Smooth muscle cell (in vitro differentiated cells): ENCODE measurements at regions not wholly inside any gene's neighbourhood (a gene's known extent, or its start where the extent isn't known, plus 50 kb on each side); places are given as distances from the start of the nearest gene placed in this dataset.

Experiments used
- DNase-seq: peaks from one replicate; lab custom pipeline; 2025; ENCODE audit not compliant: unreplicated experiment; lab: John Stamatoyannopoulos, UW
- H2AFZ ChIP-seq: fragments of 200-600 bp; sonication (generic); 2 replicates; pipeline ENCODE4 v1.6.0; 2016; ENCODE audit warnings: antibody characterized with exemption, low read depth, mild to moderate bottlenecking
- H3F3A ChIP-seq: fragments of 200-600 bp; sonication (generic); 2 replicates; pipeline ENCODE4 v1.6.0; 2017; ENCODE audit warnings: antibody characterized with exemption, low read depth
- H3K27ac ChIP-seq: fragments of 200-600 bp; sonication (generic); 2 replicates; pipeline ENCODE4 v1.5.1; 2016; ENCODE audit warnings: low read depth, mild to moderate bottlenecking
- H3K27me3 ChIP-seq: fragments of 200-600 bp; sonication (generic); 2 replicates; pipeline ENCODE4 v1.6.1; 2016; ENCODE audit warnings: low read depth, mild to moderate bottlenecking
- H3K36me3 ChIP-seq: fragments of 200-600 bp; sonication (generic); 2 replicates; pipeline ENCODE4 v1.5.1; 2016; ENCODE audit warnings: low read depth
- H3K4me1 ChIP-seq: fragments of 200-600 bp; sonication (generic); 2 replicates; pipeline ENCODE4 v1.5.1; 2016; ENCODE audit warnings: low read depth
- H3K4me2 ChIP-seq: fragments of 200-600 bp; sonication (generic); 2 replicates; pipeline ENCODE4 v1.6.0; 2016; ENCODE audit warnings: mild to moderate bottlenecking
- H3K4me3 ChIP-seq: fragments of 200-600 bp; sonication (generic); 2 replicates; pipeline ENCODE4 v1.5.1; 2016; ENCODE audit warnings: mild to moderate bottlenecking
- H3K79me2 ChIP-seq: fragments of 200-600 bp; sonication (generic); 2 replicates; pipeline ENCODE4 v1.6.0; 2016; ENCODE audit warnings: low read depth, mild to moderate bottlenecking
- H3K9ac ChIP-seq: fragments of 200-600 bp; sonication (generic); 2 replicates; pipeline ENCODE4 v1.6.0; 2016; ENCODE audit warnings: low read depth
- H3K9me3 ChIP-seq: fragments of 200-600 bp; sonication (generic); replicated peaks from 2 replicates; pipeline ENCODE4 v1.5.1; 2016; ENCODE audit warnings: low read depth
- H4K20me1 ChIP-seq: fragments of 200-600 bp; sonication (generic); 2 replicates; pipeline ENCODE4 v1.6.0; 2016; ENCODE audit warnings: low read depth
- CTCF ChIP-seq: fragments of 200-600 bp; sonication (generic); IDR thresholded peaks from 2 replicates; pipeline ENCODE4 v1.5.1; 2017; ENCODE audit warnings: borderline replicate concordance, mild to moderate bottlenecking, antibody characterized with exemption; ENCODE audit not compliant: insufficient read depth, poor library complexity, severe bottlenecking
- WGBS: methylation state at CpG from one replicate; pipeline ENCODE4 v1.1.7; 2016; ENCODE audit warnings: low lambda C conversion rate; 5-methylcytosine and 5-hydroxymethylcytosine counted together

GRCh38 chr22:47449508-47450270, 687.2 kb downstream of the TBC1D22A start:
- Histone ChIP-seq H3K4me1 (no peaks in the 10 kb centered on the region), H3K4me3 (no peak overlapping the region), H3K9ac (no peak overlapping the region), H3K27ac (no peak overlapping the region), H3K36me3 (no peaks in the 10 kb centered on the region), H3K4me2 (no peak overlapping the region), H3K9me3 (peaks cover 3% of the 10 kb centered on the region), H3K27me3 (no peaks in the 10 kb centered on the region), H2AFZ (no peak overlapping the region), H3F3A (no peaks in the 10 kb centered on the region), H3K79me2 (no peaks in the 10 kb centered on the region), H4K20me1 (no peaks in the 10 kb centered on the region)
- DNase-seq = no peak
- WGBS = 66% methylated on average over 12 of the region's 12 CpGs
- no peak for TF ChIP-seq CTCF

DNA sequence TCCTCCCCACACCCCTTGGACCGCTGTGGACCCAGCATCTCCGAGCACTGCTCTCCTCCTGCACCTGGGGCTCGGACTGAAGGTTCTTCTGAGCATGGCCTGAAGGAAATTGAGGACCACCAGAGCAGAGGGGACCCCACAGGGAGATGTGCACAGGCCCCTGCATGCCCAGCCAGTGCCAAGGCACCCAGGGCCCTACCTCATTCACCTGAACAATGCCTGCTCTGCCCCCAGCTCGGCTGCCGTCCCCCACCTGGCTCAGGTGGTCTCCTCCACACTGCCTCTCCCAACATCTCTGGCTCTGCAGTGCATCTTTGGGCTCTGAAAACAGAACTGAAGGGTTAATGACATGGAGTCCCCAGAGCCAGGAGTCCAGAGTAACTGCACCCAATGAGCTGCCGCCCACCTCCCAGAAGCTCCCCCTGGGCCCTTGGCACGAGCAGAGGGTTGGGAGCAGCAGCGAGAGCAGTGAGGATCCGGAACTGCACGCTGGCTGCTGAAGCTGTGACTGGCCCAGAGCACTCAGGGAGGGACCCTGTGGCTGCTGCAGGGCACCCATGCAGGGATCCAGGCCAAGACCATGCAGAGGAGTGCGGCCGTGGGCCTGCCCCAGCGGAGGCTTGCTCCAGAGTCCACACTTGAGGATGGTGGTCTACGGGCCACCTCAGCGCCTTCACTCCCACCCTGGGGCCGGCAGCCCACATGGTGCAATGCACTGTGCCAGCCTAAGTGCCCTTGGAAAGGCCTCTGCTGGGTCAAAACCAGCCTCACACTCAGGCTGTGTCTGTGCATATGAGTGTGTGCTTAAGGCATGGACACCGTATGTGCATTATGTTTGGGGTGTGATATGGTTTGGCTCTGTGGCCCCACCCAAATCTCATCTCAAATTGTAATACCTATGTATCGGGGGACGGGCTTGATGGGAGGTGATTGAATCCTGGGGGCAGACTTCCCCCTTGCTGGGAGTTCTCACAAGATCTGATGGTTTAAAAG, 686.1 kb downstream of the TBC1D22A start:
- Histone ChIP-seq H3K9ac (no peak overlapping the region), H3K79me2 (no peaks in the 10 kb centered on the region), H3K36me3 (no peaks in the 10 kb centered on the region), H3K4me1 (no peaks in the 10 kb centered on the region), H4K20me1 (no peaks in the 10 kb centered on the region), H3F3A (no peaks in the 10 kb centered on the region), H3K27ac (no peak overlapping the region), H3K27me3 (no peaks in the 10 kb centered on the region), H3K9me3 (peaks cover 3% of the 10 kb centered on the region), H2AFZ (no peak overlapping the region), H3K4me3 (no peak overlapping the region), H3K4me2 (no peak overlapping the region)
- DNase-seq = no peak
- no peak for TF ChIP-seq CTCF
- 80% methylated on average over 19 of the region's 19 CpGs for WGBS

- Histone ChIP-seq H3K27me3 (no peaks in the 10 kb centered on the region), H3K36me3 (no peaks in the 10 kb centered on the region), H2AFZ (no peak overlapping the region), H3F3A (no peaks in the 10 kb centered on the region), H3K27ac (no peak overlapping the region), H3K79me2 (no peaks in the 10 kb centered on the region), H4K20me1 (no peaks in the 10 kb centered on the region), H3K4me1 (no peaks in the 10 kb centered on the region), H3K9ac (no peak overlapping the region), H3K9me3 (peaks cover 3% of the 10 kb centered on the region), H3K4me3 (no peak overlapping the region), H3K4me2 (no peak overlapping the region)
- TF ChIP-seq CTCF = no peak
- WGBS = 78% methylated on average over 28 of the region's 28 CpGs
- DNase-seq = no peak
Observed at GRCh38 chr22:47446821-47447810, 684.7 kb downstream of the TBC1D22A start.
